IMR-90 (cell line): ENCODE measurements at regions not wholly inside any gene's neighbourhood (a gene's known extent, or its start where the extent isn't known, plus 50 kb on each side); places are given as distances from the start of the nearest gene placed in this dataset.

Experiments
- CHD1 ChIP-seq: IDR thresholded peaks from 2 replicates; pipeline ENCODE4 v1.6.1; 2012; ENCODE audit warnings: low read depth, low read length, improper control_type of control experiment

GRCh38 chr7:22549667-22550513 is 49.9 kb upstream of the STEAP1B start (continued):
- no peak for TF ChIP-seq CHD1
